IMR-90 (cell line): ENCODE measurements at regions not wholly inside any gene's neighbourhood (a gene's known extent, or its start where the extent isn't known, plus 50 kb on each side); places are given as distances from the start of the nearest gene placed in this dataset.

Experiments
- ATAC-seq: fragments of 200-7000 bp; cut with Tn5 transposase; 2 replicates; pipeline ENCODE4 v1.9.1; 2020; ENCODE audit warnings: low read depth, mild to moderate bottlenecking, moderate library complexity
- BruUV-seq: library from RNA; stranded (reverse); fragments of 400-500 nt; replicated peaks from 2 replicates; lab custom pipeline; 2021; lab: Mats Ljungman, UMichigan
- CTCF ChIA-PET: fragments of 300-600 bp; formaldehyde crosslinking; extraction: SDS; loops from one replicate; lab custom pipeline; 2021; ENCODE audit warnings: antibody characterized with exemption; lab: Yijun Ruan, JAX
- POLR2A ChIA-PET: fragments of 300-600 bp; sonication (Branson Sonifier 250); formaldehyde crosslinking; loops from one replicate; lab custom pipeline; 2022; ENCODE audit warnings: antibody characterized with exemption; ENCODE audit not compliant: unreplicated experiment; lab: Charles Lee
- DNase-seq: peaks from one replicate; pipeline ENCODE4 v3.0.0; 2013
- H2AFZ ChIP-seq: replicated peaks from 2 replicates; pipeline ENCODE3; 2013; ENCODE audit warnings: low read length, mild to moderate bottlenecking; ENCODE audit not compliant: poor library complexity
- H2AK5ac ChIP-seq: 2 replicates; pipeline ENCODE4 v1.6.1; 2013; ENCODE audit warnings: low read depth, low read length, inconsistent platforms
- H2AK9ac ChIP-seq: replicated peaks from 2 replicates; pipeline ENCODE3; 2013; ENCODE audit warnings: mild to moderate bottlenecking, low read depth, low read length, moderate library complexity; ENCODE audit not compliant: poor library complexity
- H2BK120ac ChIP-seq: 2 replicates; pipeline ENCODE4 v1.6.1; 2013; ENCODE audit warnings: low read depth, low read length, inconsistent platforms
- H2BK15ac ChIP-seq: 3 replicates; pipeline ENCODE4 v1.6.1; 2013; ENCODE audit warnings: low read depth, low read length, inconsistent platforms
- H2BK20ac ChIP-seq: 2 replicates; pipeline ENCODE4 v1.6.1; 2013; ENCODE audit warnings: low read depth, mild to moderate bottlenecking, inconsistent platforms, low read length, moderate library complexity
- H2BK5ac ChIP-seq: 2 replicates; pipeline ENCODE4 v1.6.1; 2013; ENCODE audit warnings: mild to moderate bottlenecking, low read depth, low read length, inconsistent platforms; ENCODE audit not compliant: poor library complexity, severe bottlenecking
- H3K14ac ChIP-seq: replicated peaks from 2 replicates; pipeline ENCODE4 v1.6.1; 2013; ENCODE audit warnings: low read depth, low read length, inconsistent platforms
- H3K18ac ChIP-seq: 2 replicates; pipeline ENCODE4 v1.6.1; 2013; ENCODE audit warnings: low read depth, low read length, control low read depth
- H3K23ac ChIP-seq: 2 replicates; pipeline ENCODE4 v1.6.1; 2013; ENCODE audit warnings: low read depth, low read length, inconsistent platforms
- H3K27ac ChIP-seq: 2 replicates; pipeline ENCODE4 v1.5.1; 2013; ENCODE audit warnings: mild to moderate bottlenecking, control low read depth, low read length; ENCODE audit not compliant: insufficient read depth
- H3K27me3 ChIP-seq: 2 replicates; pipeline ENCODE4 v1.6.1; 2013; ENCODE audit warnings: low read length; ENCODE audit not compliant: control insufficient read depth, insufficient read depth
- H3K36me3 ChIP-seq: 2 replicates; pipeline ENCODE4 v1.6.1; 2013; ENCODE audit warnings: low read length, mixed read lengths; ENCODE audit not compliant: control insufficient read depth, insufficient read depth
- H3K4ac ChIP-seq: 2 replicates; pipeline ENCODE4 v1.6.1; 2013; ENCODE audit warnings: low read depth, low read length, inconsistent platforms
- H3K4me1 ChIP-seq: 2 replicates; pipeline ENCODE4 v1.6.1; 2013; ENCODE audit warnings: low read length, mixed read lengths; ENCODE audit not compliant: control insufficient read depth, insufficient read depth
- H3K4me2 ChIP-seq: 2 replicates; pipeline ENCODE4 v1.6.1; 2013; ENCODE audit warnings: low read depth, mild to moderate bottlenecking, control low read depth, low read length, moderate library complexity
- H3K4me3 ChIP-seq: 2 replicates; pipeline ENCODE4 v1.5.1; 2013; ENCODE audit warnings: low read depth, mild to moderate bottlenecking, control low read depth, low read length, moderate library complexity; ENCODE audit not compliant: insufficient read depth
- H3K56ac ChIP-seq: 2 replicates; pipeline ENCODE4 v1.6.1; 2013; ENCODE audit warnings: low read length, inconsistent platforms; ENCODE audit not compliant: insufficient read depth; ENCODE audit errors: extremely low read depth
- H3K79me1 ChIP-seq, 2 experiments: 2 replicates each; pipeline ENCODE4 v1.6.1; 2013; ENCODE audit warnings: low read length in 2 of 2, inconsistent platforms in 1 of 2, low read depth in 1 of 2
- H3K9ac ChIP-seq: 2 replicates; pipeline ENCODE4 v1.6.1; 2013; ENCODE audit warnings: low read depth, low read length, control low read depth
- H3K9me1 ChIP-seq: 2 replicates; pipeline ENCODE4 v1.6.1; 2013; ENCODE audit warnings: low read length, inconsistent platforms; ENCODE audit not compliant: insufficient read depth
- H3K9me3 ChIP-seq: 2 replicates; pipeline ENCODE4 v1.6.1; 2013; ENCODE audit warnings: low read length; ENCODE audit not compliant: control insufficient read depth, insufficient read depth
- H4K20me1 ChIP-seq: 2 replicates; pipeline ENCODE4 v1.6.1; 2013; ENCODE audit warnings: low read length, inconsistent platforms; ENCODE audit not compliant: insufficient read depth
- H4K5ac ChIP-seq: 2 replicates; pipeline ENCODE4 v1.6.1; 2013; ENCODE audit warnings: mild to moderate bottlenecking, low read depth, low read length, control low read depth
- H4K8ac ChIP-seq, 2 experiments: 2 replicates each; pipeline ENCODE4 v1.6.1; 2013; ENCODE audit warnings: low read depth in 2 of 2, low read length in 2 of 2, control low read depth in 1 of 2, inconsistent platforms in 1 of 2
- H4K91ac ChIP-seq: 2 replicates; pipeline ENCODE4 v1.6.1; 2013; ENCODE audit warnings: low read depth, low read length, inconsistent platforms; ENCODE audit not compliant: insufficient read depth
- BHLHE40 ChIP-seq: fragments of 150-350 bp; IDR thresholded peaks from 2 replicates; pipeline ENCODE4 v1.6.1; 2016; ENCODE audit warnings: mild to moderate bottlenecking, low read depth, low read length
- CEBPB ChIP-seq: IDR thresholded peaks from 2 replicates; pipeline ENCODE4 v1.6.1; 2012; ENCODE audit warnings: low read depth, low read length, improper control_type of control experiment
- CHD1 ChIP-seq: IDR thresholded peaks from 2 replicates; pipeline ENCODE4 v1.6.1; 2012; ENCODE audit warnings: low read depth, low read length, improper control_type of control experiment
- ELK1 ChIP-seq: fragments of 150-350 bp; IDR thresholded peaks from 2 replicates; pipeline ENCODE4 v1.6.1; 2016; ENCODE audit warnings: low read depth, mild to moderate bottlenecking, low read length, moderate library complexity, borderline replicate concordance
- FOS ChIP-seq: fragments of 150-350 bp; IDR thresholded peaks from 2 replicates; pipeline ENCODE4 v1.6.1; 2016; ENCODE audit warnings: low read depth, low read length
- MAFK ChIP-seq: IDR thresholded peaks from 2 replicates; pipeline ENCODE4 v1.6.1; 2012; ENCODE audit warnings: low read depth, low read length, improper control_type of control experiment
- MAZ ChIP-seq: IDR thresholded peaks from 2 replicates; pipeline ENCODE4 v1.6.1; 2012; ENCODE audit warnings: low read depth, mild to moderate bottlenecking, low read length, improper control_type of control experiment, moderate library complexity, borderline replicate concordance
- MXI1 ChIP-seq: IDR thresholded peaks from 2 replicates; pipeline ENCODE4 v1.6.1; 2012; ENCODE audit warnings: low read depth, mild to moderate bottlenecking, low read length, moderate library complexity, borderline replicate concordance
- NFE2L2 ChIP-seq: fragments of 150-350 bp; IDR thresholded peaks from 2 replicates; pipeline ENCODE4 v1.6.1; 2016; ENCODE audit warnings: low read depth, mild to moderate bottlenecking, low read length
- POLR2A ChIP-seq: IDR thresholded peaks from 2 replicates; pipeline ENCODE4 v1.6.1; 2012; ENCODE audit warnings: mild to moderate bottlenecking, low read depth, low read length
- RAD21 ChIP-seq: IDR thresholded peaks from 2 replicates; pipeline ENCODE4 v1.6.1; 2012; ENCODE audit warnings: low read length, improper control_type of control experiment
- RCOR1 ChIP-seq: IDR thresholded peaks from 2 replicates; pipeline ENCODE4 v1.6.1; 2012; ENCODE audit warnings: mild to moderate bottlenecking, low read length, improper control_type of control experiment; ENCODE audit not compliant: insufficient replicate concordance
- RFX5 ChIP-seq: IDR thresholded peaks from 2 replicates; pipeline ENCODE4 v1.8.0; 2012; ENCODE audit warnings: low read depth, mild to moderate bottlenecking, low read length, moderate library complexity
- SMC3 ChIP-seq: fragments of 150-350 bp; IDR thresholded peaks from 2 replicates; pipeline ENCODE4 v1.6.1; 2016; ENCODE audit warnings: low read depth, mild to moderate bottlenecking, antibody characterized with exemption, low read length, moderate library complexity
- USF2 ChIP-seq: fragments of 150-350 bp; IDR thresholded peaks from 2 replicates; pipeline ENCODE4 v1.6.1; 2017; ENCODE audit warnings: mild to moderate bottlenecking, antibody characterized with exemption, low read length, low read depth
- WGBS, 2 experiments: methylation state at CpG; one replicate each; pipeline versions ENCODE4 v1.1.5 to v1.1.7; 2013; ENCODE audit warnings: missing lambda C conversion rate in 2 of 2; ENCODE audit not compliant: insufficient read length in 1 of 2; ENCODE audit errors: extremely low coverage in 2 of 2; 5-methylcytosine and 5-hydroxymethylcytosine counted together
- dilution Hi-C: fragments of 300-500 bp; cut with HindIII; formaldehyde crosslinking; loops from one replicate; pipeline ENCODE4 v1.14.3; 2018; ENCODE audit warnings: low sequenced_read_pairs; ENCODE audit not compliant: unreplicated experiment
- in situ Hi-C: fragments of 300-500 bp; cut with MboI; formaldehyde crosslinking; loops from 3 replicates; pipeline ENCODE4 v1.14.3; 2019; ENCODE audit warnings: low sequenced_read_pairs, inconsistent platforms, mixed read lengths
- intact Hi-C: fragments of 100-400 bp; cut with micrococcal nuclease; formaldehyde crosslinking; loops from 2 replicates; pipeline ENCODE4 v1.10.0; 2022
- TF ChIP-seq, protein P1 (sequence below): conservative IDR thresholded peaks from 2 replicates; pipeline ENCODE4 v1.5.1; 2012; ENCODE audit warnings: mild to moderate bottlenecking, low read depth, low read length, improper control_type of control experiment

DNA sequence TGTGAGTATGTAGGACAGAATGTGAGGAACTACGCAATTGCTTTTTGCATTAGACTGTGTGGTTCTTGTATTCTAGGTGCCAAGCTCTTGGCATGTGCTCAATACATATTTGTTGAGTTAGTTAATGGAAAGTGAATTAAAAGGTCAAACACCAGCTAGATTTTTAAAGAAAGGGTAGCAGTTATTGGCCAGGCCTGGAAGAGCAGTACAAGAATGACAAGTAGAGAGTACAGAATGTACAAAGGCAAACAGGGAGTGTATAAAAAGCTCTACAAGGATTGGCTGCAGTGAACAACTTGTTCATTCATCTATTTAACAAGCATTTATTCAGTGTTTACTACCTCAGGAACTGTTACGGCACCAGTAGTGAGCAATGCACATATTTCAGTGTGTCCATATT lies 854.0 kb upstream of the SEL1L start:
- DNase-seq: no peak
- POLR2A ChIA-PET: no interaction called here

More for the DNA sequence above, 854.0 kb upstream of the SEL1L start:
- Histone ChIP-seq H3K27me3 (no peaks in the 10 kb centered on the region), H3K56ac (no peak overlapping the region), H3K36me3 (no peaks in the 10 kb centered on the region), H3K23ac (no peak overlapping the region), H4K91ac (no peak overlapping the region), H2BK120ac (no peak overlapping the region), H4K5ac (no peak overlapping the region), H2AK9ac (no peak overlapping the region), H3K27ac (no peak overlapping the region), H3K79me1 (no peaks in the 10 kb centered on the region), H3K14ac (no peak overlapping the region), H4K8ac (no peak overlapping the region), H3K9me1 (no peaks in the 10 kb centered on the region), H2AK5ac (no peak overlapping the region), H3K9ac (no peak overlapping the region), H3K4me2 (no peak overlapping the region), H3K4ac (no peak overlapping the region), H2AFZ (no peak overlapping the region), H2BK15ac (no peak overlapping the region), H3K18ac (no peak overlapping the region), H2BK20ac (no peak overlapping the region), H3K9me3 (peaks cover 2% of the 10 kb centered on the region; the same call in 1 of the 2 replicates), H4K20me1 (no peaks in the 10 kb centered on the region), H3K4me3 (no peak overlapping the region), H2BK5ac (no peak overlapping the region), H3K4me1 (no peaks in the 10 kb centered on the region)
- intact Hi-C loops (no loop called here), dilution Hi-C loops (no loop called here), in situ Hi-C loops (no loop called here)
- ATAC-seq: no peak
- 83% methylated on average over 1 of the region's 2 CpGs; no CpG with 5 or more reads in 1 of the 2 experiments for WGBS, 2 experiments
- no TSS peak for BruUV-seq
- TF ChIP-seq BHLHE40 (no peak), CEBPB (no peak), RFX5 (no peak), CHD1 (no peak), MXI1 (no peak), NFE2L2 (no peak), POLR2A (no peak), SMC3 (no peak), FOS (no peak), MAZ (no peak), RAD21 (no peak), RCOR1 (no peak), USF2 (no peak), MAFK (no peak), ELK1 (no peak)
- TF ChIP-seq, protein P1, sequence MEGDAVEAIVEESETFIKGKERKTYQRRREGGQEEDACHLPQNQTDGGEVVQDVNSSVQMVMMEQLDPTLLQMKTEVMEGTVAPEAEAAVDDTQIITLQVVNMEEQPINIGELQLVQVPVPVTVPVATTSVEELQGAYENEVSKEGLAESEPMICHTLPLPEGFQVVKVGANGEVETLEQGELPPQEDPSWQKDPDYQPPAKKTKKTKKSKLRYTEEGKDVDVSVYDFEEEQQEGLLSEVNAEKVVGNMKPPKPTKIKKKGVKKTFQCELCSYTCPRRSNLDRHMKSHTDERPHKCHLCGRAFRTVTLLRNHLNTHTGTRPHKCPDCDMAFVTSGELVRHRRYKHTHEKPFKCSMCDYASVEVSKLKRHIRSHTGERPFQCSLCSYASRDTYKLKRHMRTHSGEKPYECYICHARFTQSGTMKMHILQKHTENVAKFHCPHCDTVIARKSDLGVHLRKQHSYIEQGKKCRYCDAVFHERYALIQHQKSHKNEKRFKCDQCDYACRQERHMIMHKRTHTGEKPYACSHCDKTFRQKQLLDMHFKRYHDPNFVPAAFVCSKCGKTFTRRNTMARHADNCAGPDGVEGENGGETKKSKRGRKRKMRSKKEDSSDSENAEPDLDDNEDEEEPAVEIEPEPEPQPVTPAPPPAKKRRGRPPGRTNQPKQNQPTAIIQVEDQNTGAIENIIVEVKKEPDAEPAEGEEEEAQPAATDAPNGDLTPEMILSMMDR: no peak
- CTCF ChIA-PET: no interaction called here
